Superior temporal gyrus (tissue), 1 donor: ENCODE measurements at regions not wholly inside any gene's neighbourhood (a gene's known extent, or its start where the extent isn't known, plus 50 kb on each side); places are given as distances from the start of the nearest gene placed in this dataset.

Source experiments
- DNase-seq: peaks from one replicate; pipeline ENCODE4 v3.0.0-alpha.2; 2016; ENCODE audit errors: extremely low spot score

DNA sequence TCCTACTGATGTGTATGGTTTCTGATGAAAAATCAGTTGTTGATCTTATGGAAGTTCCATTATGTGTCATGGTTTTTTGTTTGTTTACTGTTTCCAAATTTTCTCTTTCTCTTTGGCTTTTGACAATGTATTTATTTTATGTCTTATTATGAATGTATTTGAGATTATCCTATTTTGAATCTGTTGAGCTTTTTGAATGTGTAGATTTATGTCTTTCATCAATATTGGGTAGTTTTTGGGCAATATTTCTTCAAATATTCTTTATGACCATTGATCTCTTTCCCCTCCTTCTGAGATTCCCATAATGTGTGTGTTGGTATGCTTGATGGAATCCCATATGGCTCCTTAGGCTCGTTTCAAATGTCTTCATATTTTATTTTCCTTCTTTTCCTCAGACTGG is 80.5 kb upstream of the FAM47C start:
- no peak for DNase-seq

DNA sequence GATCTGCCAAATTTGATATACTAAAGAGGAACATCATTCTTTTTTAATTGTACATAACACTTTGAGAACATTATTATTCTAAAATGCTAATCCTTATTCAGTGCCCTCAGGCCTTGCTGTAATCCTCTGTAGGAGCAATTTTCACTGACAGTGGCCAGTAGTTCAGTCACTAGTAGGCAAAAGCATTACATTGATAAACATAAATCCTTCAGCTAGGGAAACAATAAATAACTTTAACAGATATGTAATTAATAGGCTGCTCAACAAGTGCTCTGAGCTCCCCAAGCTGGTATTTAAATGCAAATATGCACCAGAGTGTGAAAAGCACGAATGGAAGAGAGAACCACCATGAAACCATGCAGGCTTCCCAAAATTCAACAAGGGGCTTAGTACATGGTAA is 77.7 kb upstream of the FAM47C start:
- DNase-seq = no peak

DNA sequence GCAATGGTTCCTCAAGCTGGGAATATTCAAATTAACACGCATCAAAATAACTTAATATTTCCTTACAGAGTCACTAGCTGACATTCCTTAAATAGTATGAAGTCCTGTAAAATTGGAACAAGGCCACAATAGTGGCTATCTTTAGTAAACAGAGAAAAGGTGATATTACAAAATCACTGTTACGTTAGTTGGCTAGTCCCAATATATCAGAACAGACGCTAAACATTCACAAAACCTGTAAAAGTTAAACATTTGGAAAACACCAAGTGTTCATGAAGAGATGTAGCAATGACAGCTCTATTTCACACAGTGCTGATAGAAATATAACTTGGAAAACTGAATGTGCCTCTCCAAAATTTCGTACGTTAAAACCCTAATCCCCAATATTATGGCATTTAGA is 61.0 kb upstream of the FAM47C start:
- DNase-seq = no peak

DNA sequence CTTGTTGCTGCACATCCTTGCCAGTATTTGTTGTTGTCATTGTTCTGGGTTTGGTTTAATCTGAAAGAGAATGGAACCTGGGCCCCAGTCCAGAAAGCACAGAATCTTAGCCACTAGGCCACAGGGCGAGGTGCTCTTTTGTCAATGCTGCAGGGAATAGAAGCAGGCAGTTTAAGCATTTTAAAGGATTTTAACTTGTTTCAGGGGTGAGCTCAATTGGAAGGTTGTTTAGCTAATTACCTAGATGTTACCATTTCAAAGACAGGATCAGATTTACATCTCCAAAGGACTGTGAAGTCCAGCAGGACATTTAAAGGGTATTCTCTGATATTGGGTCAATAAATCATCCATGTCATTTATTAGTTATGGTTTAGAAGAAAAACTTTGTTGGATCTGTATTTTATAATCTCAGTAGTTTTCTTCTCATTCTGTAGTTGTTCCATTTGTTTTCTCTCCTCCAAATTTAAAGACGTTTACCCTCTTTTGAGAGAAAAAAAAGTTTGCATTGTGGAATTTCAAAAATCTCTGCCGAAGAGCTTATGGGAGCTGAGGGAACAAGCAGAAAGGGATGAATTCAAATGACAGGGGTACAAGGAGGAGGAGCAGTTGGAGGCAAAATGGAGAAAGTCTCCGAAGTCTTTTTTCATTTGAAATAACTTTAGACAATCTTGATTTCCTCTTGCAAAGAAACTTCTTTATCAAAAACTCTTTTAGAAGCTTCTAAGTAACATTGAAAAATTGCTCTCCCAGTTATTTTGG is 57.5 kb upstream of the FAM47C start:
- DNase-seq = no peak

DNA sequence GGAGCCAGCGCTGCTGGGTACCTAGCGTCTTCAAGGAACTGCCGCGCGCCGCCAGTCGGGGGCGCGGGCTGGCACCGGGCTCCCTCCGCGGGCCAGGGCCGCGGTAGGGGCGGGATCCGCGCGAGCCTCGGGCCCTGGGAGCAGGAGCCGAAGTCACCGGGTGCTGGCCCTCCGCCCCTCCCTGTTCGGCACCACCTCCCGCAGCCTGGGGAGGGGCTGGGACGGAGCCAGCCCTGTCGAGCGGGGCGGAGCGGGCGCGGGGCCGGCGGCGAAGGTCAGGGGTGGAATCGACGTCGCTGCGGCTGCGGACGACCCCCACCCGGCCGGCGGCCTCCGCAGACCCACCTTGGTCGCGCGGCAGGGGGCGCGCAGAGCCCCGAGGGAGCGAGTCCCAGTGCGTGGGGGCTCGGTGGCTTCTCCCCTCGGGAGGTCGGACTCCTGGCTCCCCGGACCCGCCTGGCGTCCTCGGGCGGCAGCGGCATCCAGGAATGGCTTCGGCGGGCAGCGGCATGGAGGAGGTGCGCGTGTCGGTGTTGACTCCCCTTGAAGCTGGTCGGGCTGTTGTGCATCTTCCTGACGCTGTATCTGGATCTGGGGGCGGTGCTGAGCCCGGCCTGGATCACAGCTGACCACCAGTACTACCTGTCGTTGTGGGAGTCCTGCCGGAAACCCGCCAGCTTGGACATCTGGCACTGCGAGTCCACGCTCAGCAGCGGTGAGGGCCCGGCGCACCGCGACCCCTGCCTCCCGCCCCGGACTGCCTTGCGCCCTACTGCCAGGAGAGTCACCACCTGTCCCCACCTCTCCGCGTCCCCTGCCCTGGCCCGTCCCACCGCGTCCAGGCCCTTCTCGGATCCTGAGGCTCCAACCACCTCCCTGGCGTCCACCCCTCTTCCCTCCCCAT is 50.5 kb upstream of the FAM47C start:
- no peak for DNase-seq
